ENCODE measurements at regions not wholly inside any gene's neighbourhood (a gene's known extent, or its start where the extent isn't known, plus 50 kb on each side); places are given as distances from the start of the nearest gene placed in this dataset.

- no peak overlapping the region for H3K27ac ChIP-seq
- no peak for DNase-seq
- H3K27me3 ChIP-seq = no peaks in the 10 kb centered on the region
- H3K4me3 ChIP-seq = no peak overlapping the region
- TF ChIP-seq POLR2A (IDR thresholded peaks at IDR 0.05) = no peak
- no peak for TF ChIP-seq CTCF (IDR thresholded peaks at IDR 0.05)
- no peak for ATAC-seq
- H3K36me3 ChIP-seq (replicated peaks in 1 of 2; ENCODE audit: insufficient read depth in 1 of 2, low read depth in 2 of 2) = no peaks in the 10 kb centered on the region
- WGBS, 2 donors = 64 to 69% methylated on average over 2 of the region's 2 CpGs
- H3K9me3 ChIP-seq = no peaks in the 10 kb centered on the region
- H3K4me1 ChIP-seq = peaks cover 3% of the 10 kb centered on the region
- intact Hi-C loops (cut with DNase I) = no loop called here
These were observed 553.7 kb downstream of the MCTP2 start for GRCh38 chr15:94785091-94785490.

- Histone ChIP-seq H3K4me3 (no peak overlapping the region), H3K36me3 (replicated peaks in 1 of 2; ENCODE audit: insufficient read depth in 1 of 2, low read depth in 2 of 2) (no peaks in the 10 kb centered on the region), H3K9me3 (no peaks in the 10 kb centered on the region), H3K4me1 (peaks cover 3% of the 10 kb centered on the region), H3K27me3 (no peaks in the 10 kb centered on the region), H3K27ac (no peak overlapping the region)
- no peak for DNase-seq
- intact Hi-C loops (cut with DNase I) = no loop called here
- TF ChIP-seq POLR2A (IDR thresholded peaks at IDR 0.05) (no peak), CTCF (IDR thresholded peaks at IDR 0.05) (no peak)
- WGBS, 2 donors = 52% methylated on average over 2 of the region's 2 CpGs
- ATAC-seq = no peak
These were observed 559.6 kb downstream of the MCTP2 start for GRCh38 chr15:94791008-94791407.

GRCh38 chr15:94791510-94791909 lies 560.1 kb downstream of the MCTP2 start:
- H3K4me3 ChIP-seq = no peak overlapping the region
- H3K27me3 ChIP-seq = no peaks in the 10 kb centered on the region
- intact Hi-C loops (cut with DNase I) = no loop called here
- no peaks in the 10 kb centered on the region for H3K36me3 ChIP-seq (replicated peaks in 1 of 2; ENCODE audit: insufficient read depth in 1 of 2, low read depth in 2 of 2)
- peaks cover 3% of the 10 kb centered on the region for H3K4me1 ChIP-seq
- WGBS, 2 donors = 67 to 73% methylated on average over 2 of the region's 2 CpGs
- ATAC-seq = no peak
- no peak overlapping the region for H3K27ac ChIP-seq
- no peaks in the 10 kb centered on the region for H3K9me3 ChIP-seq
- DNase-seq = no peak
- TF ChIP-seq CTCF (IDR thresholded peaks at IDR 0.05) (no peak), POLR2A (IDR thresholded peaks at IDR 0.05) (no peak)

GRCh38 chr15:94792196-94792595 lies 560.8 kb downstream of the MCTP2 start:
- DNase-seq = no peak
- Histone ChIP-seq H3K27me3 (no peaks in the 10 kb centered on the region), H3K9me3 (no peaks in the 10 kb centered on the region), H3K36me3 (replicated peaks in 1 of 2; ENCODE audit: insufficient read depth in 1 of 2, low read depth in 2 of 2) (no peaks in the 10 kb centered on the region), H3K4me1 (peaks cover 3% of the 10 kb centered on the region), H3K4me3 (no peak overlapping the region), H3K27ac (no peak overlapping the region)
- intact Hi-C loops (cut with DNase I) = no loop called here
- TF ChIP-seq CTCF (IDR thresholded peaks at IDR 0.05) (no peak), POLR2A (IDR thresholded peaks at IDR 0.05) (no peak)
- WGBS, 2 donors = 61 to 77% methylated on average over 2 of the region's 2 CpGs
- no peak for ATAC-seq

- H3K27ac ChIP-seq = no peak overlapping the region
- peaks cover 3% of the 10 kb centered on the region for H3K4me1 ChIP-seq
- ATAC-seq (no peak), DNase-seq (no peak)
- H3K9me3 ChIP-seq = no peaks in the 10 kb centered on the region
- intact Hi-C loops (cut with DNase I) = no loop called here
- 70 to 89% methylated on average over 3 of the region's 3 CpGs for WGBS, 2 donors
- H3K27me3 ChIP-seq = no peaks in the 10 kb centered on the region
- H3K4me3 ChIP-seq = no peak overlapping the region
- no peak for TF ChIP-seq POLR2A (IDR thresholded peaks at IDR 0.05)
- TF ChIP-seq CTCF (IDR thresholded peaks at IDR 0.05) = no peak
- no peaks in the 10 kb centered on the region for H3K36me3 ChIP-seq (replicated peaks in 1 of 2; ENCODE audit: insufficient read depth in 1 of 2, low read depth in 2 of 2)
These were observed 561.8 kb downstream of the MCTP2 start for GRCh38 chr15:94793207-94793606.

Data from body of pancreas (tissue), 4 donors.